SIG-M5 (cell line): ENCODE measurements at regions not wholly inside any gene's neighbourhood (a gene's known extent, or its start where the extent isn't known, plus 50 kb on each side); places are given as distances from the start of the nearest gene placed in this dataset.

Experiments used
- DNase-seq: peaks from one replicate; lab custom pipeline; 2025; lab: John Stamatoyannopoulos, UW

- no peak for DNase-seq
Observed at GRCh38 chr5:82356808-82357671, 78.9 kb upstream of the RPS23 start.

GRCh38 chr5:82356021-82356420 is 77.9 kb upstream of the RPS23 start:
- DNase-seq, result no peak

DNA sequence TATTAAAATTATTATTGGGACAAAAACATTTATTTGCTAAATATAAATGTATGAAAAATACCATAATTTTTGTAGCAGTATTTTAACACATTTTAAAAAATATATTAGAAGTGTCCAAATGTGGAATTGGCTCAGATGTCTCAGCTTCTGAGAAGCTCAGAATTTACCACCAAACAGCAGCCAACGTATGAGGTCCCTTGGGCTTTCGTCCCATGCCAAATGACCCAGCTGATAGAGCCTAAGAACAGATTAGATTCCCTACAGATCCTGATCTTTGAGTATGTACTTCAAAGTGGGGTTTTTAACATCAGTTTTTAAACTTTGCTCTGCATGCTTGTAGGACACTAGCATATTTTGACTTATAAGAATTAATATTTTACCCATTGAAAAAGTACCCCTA is 77.3 kb upstream of the RPS23 start:
- DNase-seq, result no peak

GRCh38 chr5:82355053-82355452 is 76.9 kb upstream of the RPS23 start:
- DNase-seq, result no peak

DNA sequence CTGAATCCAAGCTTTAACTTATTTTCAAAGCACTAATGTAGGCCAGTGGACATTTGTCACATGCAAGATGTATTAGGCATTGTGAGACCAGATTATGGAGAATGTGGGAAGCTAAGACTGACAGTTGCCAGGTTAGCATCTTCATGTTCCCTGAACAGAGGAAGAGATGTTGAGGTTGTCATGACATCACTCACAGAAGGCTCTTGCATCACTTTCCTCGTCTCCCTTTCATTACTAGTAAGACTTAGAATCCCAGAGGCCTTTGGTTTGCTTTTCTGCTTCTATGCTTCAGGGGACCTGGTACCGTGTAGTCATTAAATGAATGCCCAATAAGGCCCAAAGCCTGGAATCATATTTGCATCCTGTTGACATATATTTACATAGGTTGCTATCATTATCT is 76.4 kb upstream of the RPS23 start:
- DNase-seq, result no peak

- no peak for DNase-seq
Observed at GRCh38 chr5:82353522-82353921, 75.4 kb upstream of the RPS23 start.

GRCh38 chr5:82352146-82352791 is 74.1 kb upstream of the RPS23 start:
- DNase-seq, result no peak

DNA sequence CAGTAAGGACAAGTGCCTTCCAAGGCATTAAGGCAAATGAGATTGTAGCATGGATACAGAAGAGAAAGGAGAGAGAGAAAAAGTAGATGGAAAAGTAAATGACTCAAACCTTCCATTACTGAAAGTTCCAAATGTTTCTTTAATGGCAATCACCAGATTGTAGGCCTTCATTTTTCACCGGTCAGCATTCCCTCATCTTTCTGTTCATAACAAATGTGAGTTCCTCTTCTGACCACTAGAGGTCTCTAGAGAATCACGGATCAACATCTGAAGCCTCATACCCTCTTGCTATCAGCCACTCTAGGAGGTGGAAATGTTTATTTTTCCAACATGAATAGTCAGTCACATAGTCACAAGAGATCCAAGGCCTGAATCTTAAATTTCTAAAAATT is 73.6 kb upstream of the RPS23 start:
- DNase-seq, result no peak

- no peak for DNase-seq
Observed at GRCh38 chr5:82351297-82351696, 73.1 kb upstream of the RPS23 start.

GRCh38 chr5:82349652-82350051 is 71.5 kb upstream of the RPS23 start:
- DNase-seq, result no peak

DNA sequence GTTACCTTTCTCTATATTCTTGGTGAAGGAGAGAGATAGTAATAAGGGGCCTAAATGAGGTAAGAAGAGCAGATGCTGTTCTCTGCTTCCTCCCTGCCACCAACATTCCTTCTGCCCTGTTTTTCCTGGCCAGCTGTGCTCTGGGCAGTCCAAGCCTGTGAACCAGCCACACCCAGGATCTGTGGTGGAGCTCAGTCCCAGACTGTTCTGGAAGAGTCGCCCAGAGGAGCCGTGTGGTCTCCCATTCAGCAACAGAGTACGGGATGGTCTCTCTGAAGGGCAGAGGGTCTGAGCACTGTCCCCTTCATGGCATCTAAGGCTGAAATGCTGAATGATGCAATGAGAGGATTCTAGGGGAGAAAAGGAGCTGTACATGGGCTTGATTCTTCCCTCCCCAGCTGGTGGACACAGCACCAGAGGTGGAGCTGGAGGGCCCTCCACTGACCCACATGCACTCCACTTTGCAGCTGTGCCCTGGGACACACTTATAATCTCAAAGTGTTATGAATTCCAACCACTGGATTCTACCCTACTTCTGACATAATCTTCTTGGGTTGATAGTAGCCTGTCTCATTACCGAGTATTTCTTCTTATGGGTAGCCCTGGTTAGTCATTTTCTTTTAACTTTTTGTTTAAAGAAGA is 70.8 kb upstream of the RPS23 start:
- DNase-seq, result no peak

- no peak for DNase-seq
Observed at GRCh38 chr5:82347201-82347865, 69.2 kb upstream of the RPS23 start.

DNA sequence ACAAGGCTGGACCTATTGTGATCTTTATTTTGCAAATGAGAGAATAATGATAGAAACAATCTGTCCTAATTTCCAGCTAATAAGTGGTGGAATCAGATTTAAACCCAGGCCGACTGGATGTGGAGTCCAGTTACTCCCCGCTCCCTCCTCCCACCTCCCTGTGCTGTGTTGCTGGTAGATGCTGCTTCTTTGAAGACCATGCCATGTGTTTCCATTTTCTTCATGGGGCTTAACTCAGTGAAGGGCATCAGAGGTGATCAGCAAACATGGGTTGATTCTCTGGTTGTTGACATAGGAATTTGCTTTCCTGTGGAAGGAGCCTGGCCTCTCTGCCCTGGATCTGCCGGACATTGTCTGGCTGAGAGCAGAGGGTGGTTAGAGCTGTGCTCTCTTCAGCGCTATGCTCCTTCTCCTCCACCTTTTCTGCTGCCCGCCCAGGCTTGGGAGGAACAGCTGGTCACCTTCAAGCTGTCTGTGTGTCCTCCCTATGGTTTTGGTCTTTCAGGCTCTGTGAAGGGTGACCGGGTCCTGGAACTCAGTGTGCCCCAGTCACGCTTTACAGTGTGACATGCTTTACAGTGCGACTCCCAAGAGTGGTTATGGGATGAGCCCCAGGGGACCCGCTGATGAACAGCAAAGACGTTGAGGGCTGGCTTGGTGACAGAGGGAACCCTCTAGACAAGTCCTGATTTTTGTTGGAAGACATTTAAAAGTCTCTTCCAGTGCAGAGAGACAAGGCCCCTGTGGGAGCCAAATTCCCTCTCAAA is 68.4 kb upstream of the RPS23 start:
- DNase-seq, result no peak

- no peak for DNase-seq
Observed at GRCh38 chr5:82345108-82345507, 67.0 kb upstream of the RPS23 start.

GRCh38 chr5:82341325-82341724 is 63.2 kb upstream of the RPS23 start:
- no peak for DNase-seq

DNA sequence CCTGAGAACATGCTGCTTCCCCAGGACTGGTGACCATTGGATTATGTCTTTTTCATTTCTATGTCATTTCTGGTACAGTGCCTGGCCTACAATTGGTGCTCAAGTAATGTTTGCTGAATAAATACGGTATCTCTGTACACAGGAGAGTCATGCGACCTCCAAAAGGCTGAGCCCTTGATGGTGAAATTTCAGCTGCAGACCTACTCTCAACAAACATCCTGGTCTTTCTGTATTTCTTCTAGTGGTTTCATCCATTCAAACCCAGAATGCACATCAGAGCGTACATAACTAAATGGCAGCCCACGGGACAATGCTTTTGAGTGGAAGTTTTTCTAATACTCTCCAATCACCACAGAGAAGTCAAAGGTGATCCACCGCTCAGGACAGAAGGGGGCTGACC is 62.6 kb upstream of the RPS23 start:
- DNase-seq, result no peak

GRCh38 chr5:82339792-82340191 is 61.6 kb upstream of the RPS23 start:
- DNase-seq, result no peak

- DNase-seq, result no peak
Observed at GRCh38 chr5:82338771-82339373, 60.7 kb upstream of the RPS23 start.

- DNase-seq, result no peak
Observed at GRCh38 chr5:82336959-82337351, 58.8 kb upstream of the RPS23 start.

- DNase-seq, result no peak
Observed at GRCh38 chr5:82336226-82336958, 58.2 kb upstream of the RPS23 start.

- no peak for DNase-seq
Observed at GRCh38 chr5:82335806-82336205, 57.7 kb upstream of the RPS23 start.
